Astrocyte (in vitro differentiated cells and primary cell): ENCODE measurements at regions not wholly inside any gene's neighbourhood (a gene's known extent, or its start where the extent isn't known, plus 50 kb on each side); places are given as distances from the start of the nearest gene placed in this dataset.

ENCODE experiments used
- DNase-seq: peaks from one replicate; pipeline ENCODE4 v3.0.0-alpha.2; 2010; ENCODE audit warnings: low read depth
- FAIRE-seq: peaks from 2 replicates; lab custom pipeline; 2011; peaks lifted over from hg19 to GRCh38; lab: Jason Lieb, UNC
- H2AFZ ChIP-seq: 2 replicates; pipeline ENCODE4 v1.6.0; 2012; ENCODE audit warnings: low read depth, low read length, inconsistent platforms
- H3K27ac ChIP-seq: 2 replicates; pipeline ENCODE4 v1.5.1; 2011; ENCODE audit warnings: low read depth, low read length, inconsistent platforms
- H3K27me3 ChIP-seq: 2 replicates; pipeline ENCODE4 v1.6.0; 2011; ENCODE audit warnings: low read length, inconsistent platforms; ENCODE audit not compliant: insufficient read depth
- H3K36me3 ChIP-seq: 2 replicates; pipeline ENCODE4 v1.5.1; 2011; ENCODE audit warnings: low read length, inconsistent platforms; ENCODE audit not compliant: insufficient read depth
- H3K4me1 ChIP-seq: 2 replicates; pipeline ENCODE4 v1.5.1; 2011; ENCODE audit warnings: low read length, inconsistent platforms; ENCODE audit not compliant: insufficient read depth
- H3K4me2 ChIP-seq: 2 replicates; pipeline ENCODE4 v1.6.0; 2012; ENCODE audit warnings: low read length, inconsistent platforms
- H3K4me3 ChIP-seq: 2 replicates; pipeline ENCODE4 v1.5.1; 2011; ENCODE audit warnings: low read depth, mild to moderate bottlenecking, low read length, inconsistent platforms; ENCODE audit not compliant: insufficient read depth
- H3K79me2 ChIP-seq: 2 replicates; pipeline ENCODE4 v1.6.0; 2012; ENCODE audit warnings: mild to moderate bottlenecking, low read length, inconsistent platforms; ENCODE audit not compliant: insufficient read depth
- H3K9ac ChIP-seq: 2 replicates; pipeline ENCODE4 v1.6.0; 2012; ENCODE audit warnings: mild to moderate bottlenecking, low read length, inconsistent platforms
- H3K9me3 ChIP-seq: 2 replicates; pipeline ENCODE4 v1.5.1; 2012; ENCODE audit warnings: low read depth, mild to moderate bottlenecking, low read length, inconsistent platforms; ENCODE audit not compliant: insufficient read depth
- H4K20me1 ChIP-seq: 2 replicates; pipeline ENCODE4 v1.6.0; 2012; ENCODE audit warnings: low read length, inconsistent platforms; ENCODE audit not compliant: insufficient read depth
- H3K27ac Mint-ChIP-seq: one replicate; pipeline ENCODE4 v1.8.0; 2021; ENCODE audit warnings: mild to moderate bottlenecking, mixed read lengths; ENCODE audit not compliant: unreplicated experiment
- H3K27me3 Mint-ChIP-seq: one replicate; pipeline ENCODE4 v1.8.0; 2021; ENCODE audit warnings: low read depth, mixed read lengths; ENCODE audit not compliant: unreplicated experiment
- H3K36me3 Mint-ChIP-seq: one replicate; pipeline ENCODE4 v1.8.0; 2021; ENCODE audit warnings: low read depth, mixed read lengths; ENCODE audit not compliant: unreplicated experiment
- H3K4me1 Mint-ChIP-seq: one replicate; pipeline ENCODE4 v1.8.0; 2021; ENCODE audit warnings: low read depth, mixed read lengths; ENCODE audit not compliant: unreplicated experiment
- H3K4me3 Mint-ChIP-seq: one replicate; pipeline ENCODE4 v1.8.0; 2021; ENCODE audit warnings: mild to moderate bottlenecking, moderate library complexity, mixed read lengths; ENCODE audit not compliant: unreplicated experiment
- H3K9me3 Mint-ChIP-seq: one replicate; pipeline ENCODE4 v1.8.0; 2021; ENCODE audit warnings: mild to moderate bottlenecking, mixed read lengths; ENCODE audit not compliant: unreplicated experiment
- EZH2 ChIP-seq: IDR thresholded peaks from 2 replicates; pipeline ENCODE4 v1.6.1; 2012; ENCODE audit warnings: mild to moderate bottlenecking, low read length, inconsistent platforms; ENCODE audit not compliant: insufficient read depth
- TF ChIP-seq, protein P1 (sequence below): IDR thresholded peaks from 2 replicates; pipeline ENCODE4 v1.5.1; 2011; ENCODE audit warnings: low read depth, mild to moderate bottlenecking, inconsistent platforms, low read length, moderate library complexity; ENCODE audit not compliant: insufficient read depth

- Mint-ChIP-seq H3K4me3 (peak overlapping the region; percentile 10), H3K4me1 (peaks cover 18% of the 10 kb centered on the region), H3K9me3 (no peaks in the 10 kb centered on the region), H3K27me3 (no peaks in the 10 kb centered on the region), H3K27ac (peak overlapping the region; percentile 97), H3K36me3 (no peaks in the 10 kb centered on the region)
- no peaks in the 10 kb centered on the region for H3K9me3 ChIP-seq
- peak overlapping the region; percentile 52 for H3K9ac ChIP-seq
- no peaks in the 10 kb centered on the region for H4K20me1 ChIP-seq
- no peaks in the 10 kb centered on the region for H3K79me2 ChIP-seq
- no peak overlapping the region for H3K4me3 ChIP-seq
- no peaks in the 10 kb centered on the region for H3K4me1 ChIP-seq
- H2AFZ ChIP-seq: peak overlapping the region; percentile 48
- FAIRE-seq (peak; percentile 97), DNase-seq (peak; percentile 90)
- H3K4me2 ChIP-seq: peak overlapping the region; percentile 3
- no peaks in the 10 kb centered on the region for H3K36me3 ChIP-seq
- TF ChIP-seq EZH2: no peak
- TF ChIP-seq, protein P1, sequence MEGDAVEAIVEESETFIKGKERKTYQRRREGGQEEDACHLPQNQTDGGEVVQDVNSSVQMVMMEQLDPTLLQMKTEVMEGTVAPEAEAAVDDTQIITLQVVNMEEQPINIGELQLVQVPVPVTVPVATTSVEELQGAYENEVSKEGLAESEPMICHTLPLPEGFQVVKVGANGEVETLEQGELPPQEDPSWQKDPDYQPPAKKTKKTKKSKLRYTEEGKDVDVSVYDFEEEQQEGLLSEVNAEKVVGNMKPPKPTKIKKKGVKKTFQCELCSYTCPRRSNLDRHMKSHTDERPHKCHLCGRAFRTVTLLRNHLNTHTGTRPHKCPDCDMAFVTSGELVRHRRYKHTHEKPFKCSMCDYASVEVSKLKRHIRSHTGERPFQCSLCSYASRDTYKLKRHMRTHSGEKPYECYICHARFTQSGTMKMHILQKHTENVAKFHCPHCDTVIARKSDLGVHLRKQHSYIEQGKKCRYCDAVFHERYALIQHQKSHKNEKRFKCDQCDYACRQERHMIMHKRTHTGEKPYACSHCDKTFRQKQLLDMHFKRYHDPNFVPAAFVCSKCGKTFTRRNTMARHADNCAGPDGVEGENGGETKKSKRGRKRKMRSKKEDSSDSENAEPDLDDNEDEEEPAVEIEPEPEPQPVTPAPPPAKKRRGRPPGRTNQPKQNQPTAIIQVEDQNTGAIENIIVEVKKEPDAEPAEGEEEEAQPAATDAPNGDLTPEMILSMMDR: no peak
- no peaks in the 10 kb centered on the region for H3K27me3 ChIP-seq
- peak overlapping the region; percentile 74 for H3K27ac ChIP-seq
Measured at GRCh38 chr6:155528982-155529453, 73.4 kb upstream of the NOX3 start.

- Histone ChIP-seq H2AFZ (no peak overlapping the region), H3K36me3 (no peaks in the 10 kb centered on the region), H4K20me1 (no peaks in the 10 kb centered on the region), H3K79me2 (no peaks in the 10 kb centered on the region), H3K9me3 (no peaks in the 10 kb centered on the region), H3K27ac (peak overlapping the region; percentile 74), H3K4me2 (no peak overlapping the region), H3K27me3 (no peaks in the 10 kb centered on the region), H3K4me1 (no peaks in the 10 kb centered on the region), H3K9ac (no peak overlapping the region), H3K4me3 (no peak overlapping the region)
- H3K27ac Mint-ChIP-seq: peak overlapping the region; percentile 97
- DNase-seq (no peak), FAIRE-seq (no peak)
- H3K4me3 Mint-ChIP-seq: no peak overlapping the region
- H3K9me3 Mint-ChIP-seq: no peaks in the 10 kb centered on the region
- TF ChIP-seq, protein P1: no peak
- no peak for TF ChIP-seq EZH2
- H3K4me1 Mint-ChIP-seq: peaks cover 23% of the 10 kb centered on the region
- H3K27me3 Mint-ChIP-seq: no peaks in the 10 kb centered on the region
- no peaks in the 10 kb centered on the region for H3K36me3 Mint-ChIP-seq
Measured at GRCh38 chr6:155528335-155528734, 72.7 kb upstream of the NOX3 start.

DNA sequence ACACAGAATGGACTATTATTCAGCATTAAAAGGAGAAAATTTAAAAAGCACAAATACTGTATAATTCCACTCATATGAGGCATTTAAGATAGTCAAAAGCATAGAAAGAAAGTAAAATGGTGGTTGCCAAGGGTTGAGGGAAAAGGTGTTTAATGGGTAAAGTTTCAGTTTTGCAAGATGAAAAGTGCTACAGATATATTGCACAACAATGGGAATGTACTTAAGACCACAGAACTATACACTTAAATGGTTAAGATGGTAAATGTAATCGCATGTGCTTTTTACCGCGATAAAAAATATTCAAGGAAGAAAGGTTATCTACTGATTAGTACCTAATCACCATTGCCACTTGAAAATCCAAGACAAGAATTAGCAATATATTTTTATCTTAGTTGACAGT lies 71.8 kb upstream of the NOX3 start:
- no peak overlapping the region for H3K27ac ChIP-seq
- Mint-ChIP-seq H3K27ac (no peak overlapping the region), H3K36me3 (no peaks in the 10 kb centered on the region), H3K4me1 (peaks cover 23% of the 10 kb centered on the region), H3K4me3 (no peak overlapping the region), H3K27me3 (no peaks in the 10 kb centered on the region), H3K9me3 (no peaks in the 10 kb centered on the region)
- no peak overlapping the region for H2AFZ ChIP-seq
- no peak overlapping the region for H3K9ac ChIP-seq
- FAIRE-seq (no peak), DNase-seq (no peak)
- H3K4me3 ChIP-seq: no peak overlapping the region
- H3K79me2 ChIP-seq: no peaks in the 10 kb centered on the region
- H3K9me3 ChIP-seq: no peaks in the 10 kb centered on the region
- H3K4me1 ChIP-seq: no peaks in the 10 kb centered on the region
- H4K20me1 ChIP-seq: no peaks in the 10 kb centered on the region
- H3K27me3 ChIP-seq: no peaks in the 10 kb centered on the region
- TF ChIP-seq EZH2: no peak
- TF ChIP-seq, protein P1: no peak
- no peaks in the 10 kb centered on the region for H3K36me3 ChIP-seq
- H3K4me2 ChIP-seq: no peak overlapping the region
